ENCODE measurements at regions not wholly inside any gene's neighbourhood (a gene's known extent, or its start where the extent isn't known, plus 50 kb on each side); places are given as distances from the start of the nearest gene placed in this dataset.
"Not testable (repeated sequence)": the region's sequence is repeated elsewhere in the genome, so short reads cannot be mapped to it uniquely, and the experiment has no call there.

- not testable (repeated sequence) for DNase-seq
Measured at GRCh38 chr2:111454404-111454803, 333.7 kb downstream of the BCL2L11 start.

- DNase-seq = not testable (repeated sequence)
Measured at GRCh38 chr2:111455016-111456015, 334.6 kb downstream of the BCL2L11 start.

GRCh38 chr2:111457191-111457590, 336.5 kb downstream of the BCL2L11 start:
- not testable (repeated sequence) for DNase-seq

GRCh38 chr2:111460901-111461300, 340.2 kb downstream of the BCL2L11 start:
- DNase-seq = not testable (repeated sequence)

- not testable (repeated sequence) for DNase-seq
Measured at GRCh38 chr2:111461831-111462230, 341.1 kb downstream of the BCL2L11 start.

- not testable (repeated sequence) for DNase-seq
Measured at GRCh38 chr2:111462572-111462971, 341.9 kb downstream of the BCL2L11 start.

GRCh38 chr2:111463238-111463848, 342.6 kb downstream of the BCL2L11 start:
- not testable (repeated sequence) for DNase-seq

- not testable (repeated sequence) for DNase-seq
Measured at GRCh38 chr2:111463956-111464355, 343.2 kb downstream of the BCL2L11 start.

- not testable (repeated sequence) for DNase-seq
Measured at GRCh38 chr2:111464367-111464766, 343.7 kb downstream of the BCL2L11 start.

- not testable (repeated sequence) for DNase-seq
Measured at GRCh38 chr2:111465521-111465920, 344.8 kb downstream of the BCL2L11 start.

- DNase-seq = not testable (repeated sequence)
Measured at GRCh38 chr2:111466744-111467143, 346.0 kb downstream of the BCL2L11 start.

- DNase-seq = not testable (repeated sequence)
Measured at GRCh38 chr2:111470924-111471323, 350.2 kb downstream of the BCL2L11 start.

GRCh38 chr2:111471791-111472530, 351.2 kb downstream of the BCL2L11 start:
- DNase-seq = not testable (repeated sequence)

GRCh38 chr2:111472844-111473403, 352.2 kb downstream of the BCL2L11 start:
- DNase-seq = not testable (repeated sequence)

GRCh38 chr2:111473522-111473921, 352.8 kb downstream of the BCL2L11 start:
- DNase-seq = not testable (repeated sequence)

GRCh38 chr2:111474198-111474705, 353.5 kb downstream of the BCL2L11 start:
- DNase-seq = not testable (repeated sequence)

- not testable (repeated sequence) for DNase-seq
Measured at GRCh38 chr2:111478335-111478734, 357.6 kb downstream of the BCL2L11 start.

- not testable (repeated sequence) for DNase-seq
Measured at GRCh38 chr2:111478871-111479318, 358.2 kb downstream of the BCL2L11 start.

- DNase-seq = not testable (repeated sequence)
Measured at GRCh38 chr2:111480016-111480625, 359.4 kb downstream of the BCL2L11 start.

- DNase-seq = not testable (repeated sequence)
Measured at GRCh38 chr2:111480633-111481032, 359.9 kb downstream of the BCL2L11 start.

- not testable (repeated sequence) for DNase-seq
Measured at GRCh38 chr2:111481219-111481618, 360.5 kb downstream of the BCL2L11 start.

All from NCI-H524 (cell line).